LNCAP (cell line): ENCODE measurements at regions not wholly inside any gene's neighbourhood (a gene's known extent, or its start where the extent isn't known, plus 50 kb on each side); places are given as distances from the start of the nearest gene placed in this dataset.

ENCODE experiments used
- CTCF ChIP-seq: fragments of 450-650 bp; IDR thresholded peaks from 2 replicates; pipeline ENCODE4 v1.5.1; 2017; ENCODE audit warnings: mild to moderate bottlenecking

- TF ChIP-seq CTCF, result no peak
Observed at GRCh38 chr3:110789315-110789714, 282.3 kb upstream of the NECTIN3 start.

GRCh38 chr3:110790631-110791030, 281.0 kb upstream of the NECTIN3 start:
- TF ChIP-seq CTCF, result no peak

GRCh38 chr3:110791995-110792686, 279.5 kb upstream of the NECTIN3 start:
- TF ChIP-seq CTCF, result no peak

- no peak for TF ChIP-seq CTCF
Observed at GRCh38 chr3:110793611-110794010, 278.0 kb upstream of the NECTIN3 start.

GRCh38 chr3:110795163-110795562, 276.5 kb upstream of the NECTIN3 start:
- no peak for TF ChIP-seq CTCF

GRCh38 chr3:110799271-110799670, 272.3 kb upstream of the NECTIN3 start:
- TF ChIP-seq CTCF, result no peak

GRCh38 chr3:110804856-110805255, 266.8 kb upstream of the NECTIN3 start:
- TF ChIP-seq CTCF, result no peak

- TF ChIP-seq CTCF, result no peak
Observed at GRCh38 chr3:110806924-110807323, 264.7 kb upstream of the NECTIN3 start.
